Testis (tissue), 2 donors: ENCODE measurements at regions not wholly inside any gene's neighbourhood (a gene's known extent, or its start where the extent isn't known, plus 50 kb on each side); places are given as distances from the start of the nearest gene placed in this dataset.
"Not testable (repeated sequence)": the region's sequence is repeated elsewhere in the genome, so short reads cannot be mapped to it uniquely, and the experiment has no call there.

Experiments used
- CTCF ChIP-seq, 3 experiments: fragments of 450-650 bp in 2 of 3; fragments of 200-600 bp in 1 of 3; sonication (generic) in 1 of 3; IDR thresholded peaks; one replicate each; pipeline ENCODE4 v1.5.1; 2016 to 2019; ENCODE audit warnings: antibody characterized with exemption in 3 of 3, mild to moderate bottlenecking in 2 of 3, moderate library complexity in 1 of 3
- POLR2A ChIP-seq: fragments of 450-650 bp; IDR thresholded peaks from one replicate; pipeline ENCODE4 v1.6.1; 2017; ENCODE audit warnings: antibody characterized with exemption, mild to moderate bottlenecking, moderate library complexity

- TF ChIP-seq CTCF (IDR thresholded peaks at IDR 0.05); POLR2A: not testable (repeated sequence)
Observed at GRCh38 chr7:49614974-49615373, 158.5 kb upstream of the VWC2 start.
